Breast epithelium (tissue), 4 donors: ENCODE measurements at regions not wholly inside any gene's neighbourhood (a gene's known extent, or its start where the extent isn't known, plus 50 kb on each side); places are given as distances from the start of the nearest gene placed in this dataset.

ENCODE experiments used
- DNase-seq, 2 donors: peaks; one replicate each; pipeline ENCODE4 v3.0.0-alpha.2; 2019; ENCODE audit warnings: low spot score in 2 of 2
- H3K27ac ChIP-seq, 2 donors: fragments of 200-600 bp; sonication (generic) in 1 of 2; one replicate each; pipeline ENCODE4 v1.5.1; 2016 to 2019; ENCODE audit warnings: mild to moderate bottlenecking in 1 of 2
- H3K27me3 ChIP-seq, 2 donors: fragments of 200-600 bp; sonication (generic) in 1 of 2; one replicate each; pipeline versions ENCODE4 v1.5.1 to v1.6.0; 2017 to 2019; ENCODE audit warnings: control low read depth in 1 of 2, mild to moderate bottlenecking in 1 of 2
- H3K36me3 ChIP-seq: fragments of 200-600 bp; one replicate; pipeline ENCODE4 v1.5.1; 2019
- H3K4me1 ChIP-seq, 2 donors: fragments of 200-600 bp; sonication (generic); one replicate each; pipeline ENCODE4 v1.5.1; 2016 to 2019; ENCODE audit warnings: control low read depth in 1 of 2
- H3K4me3 ChIP-seq, 3 donors: fragments of 200-600 bp; sonication (generic); 1 replicate in 2 of 3; 2 replicates in 1 of 3; pipeline ENCODE4 v1.5.1; 2016 to 2019; ENCODE audit warnings: mild to moderate bottlenecking in 3 of 3, moderate library complexity in 2 of 3
- H3K9me3 ChIP-seq, 2 donors: fragments of 200-600 bp; sonication (generic) in 1 of 2; one replicate each; pipeline ENCODE4 v1.5.1; 2016 to 2019; ENCODE audit warnings: control low read depth in 1 of 2
- POLR2A ChIP-seq: fragments of 450-650 bp; IDR thresholded peaks from one replicate; pipeline ENCODE4 v1.6.1; 2016; ENCODE audit warnings: antibody characterized with exemption, mild to moderate bottlenecking, moderate library complexity
- POLR2AphosphoS5 ChIP-seq, 3 donors: sonication (generic); formaldehyde crosslinking; IDR thresholded peaks; one replicate each; pipeline ENCODE4 v1.6.1; 2017; ENCODE audit warnings: antibody characterized with exemption in 3 of 3
- intact Hi-C: fragments of 100-400 bp; cut with DNase I; formaldehyde crosslinking; loops from one replicate; pipeline ENCODE4 v1.15.1; 2023; ENCODE audit warnings: low total_unique reads
- TF ChIP-seq, protein P1 (sequence below), 3 donors: fragments of 450-650 bp; IDR thresholded peaks; one replicate each; pipeline ENCODE4 v1.5.1; 2016 to 2017; ENCODE audit warnings: antibody characterized with exemption in 3 of 3, mild to moderate bottlenecking in 3 of 3, moderate library complexity in 3 of 3

GRCh38 chr10:57015595-57016318 lies 654.7 kb upstream of the ZWINT start:
- H3K27me3 ChIP-seq: no peaks in the 10 kb centered on the region
- DNase-seq: no peak
- intact Hi-C loops: loop anchor here (5.0 kb wide), 1 partner anchor 1723 kb away; no protein-coding TSS in a partner anchor
- H3K4me1 ChIP-seq: no peaks in the 10 kb centered on the region
- no peaks in the 10 kb centered on the region for H3K9me3 ChIP-seq
- TF ChIP-seq, protein P1, sequence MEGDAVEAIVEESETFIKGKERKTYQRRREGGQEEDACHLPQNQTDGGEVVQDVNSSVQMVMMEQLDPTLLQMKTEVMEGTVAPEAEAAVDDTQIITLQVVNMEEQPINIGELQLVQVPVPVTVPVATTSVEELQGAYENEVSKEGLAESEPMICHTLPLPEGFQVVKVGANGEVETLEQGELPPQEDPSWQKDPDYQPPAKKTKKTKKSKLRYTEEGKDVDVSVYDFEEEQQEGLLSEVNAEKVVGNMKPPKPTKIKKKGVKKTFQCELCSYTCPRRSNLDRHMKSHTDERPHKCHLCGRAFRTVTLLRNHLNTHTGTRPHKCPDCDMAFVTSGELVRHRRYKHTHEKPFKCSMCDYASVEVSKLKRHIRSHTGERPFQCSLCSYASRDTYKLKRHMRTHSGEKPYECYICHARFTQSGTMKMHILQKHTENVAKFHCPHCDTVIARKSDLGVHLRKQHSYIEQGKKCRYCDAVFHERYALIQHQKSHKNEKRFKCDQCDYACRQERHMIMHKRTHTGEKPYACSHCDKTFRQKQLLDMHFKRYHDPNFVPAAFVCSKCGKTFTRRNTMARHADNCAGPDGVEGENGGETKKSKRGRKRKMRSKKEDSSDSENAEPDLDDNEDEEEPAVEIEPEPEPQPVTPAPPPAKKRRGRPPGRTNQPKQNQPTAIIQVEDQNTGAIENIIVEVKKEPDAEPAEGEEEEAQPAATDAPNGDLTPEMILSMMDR (IDR thresholded peaks at IDR 0.05): no peak
- TF ChIP-seq POLR2A (no peak), POLR2AphosphoS5 (IDR thresholded peaks at IDR 0.05) (no peak)
- H3K36me3 ChIP-seq: no peaks in the 10 kb centered on the region
- no peak overlapping the region for H3K4me3 ChIP-seq
- H3K27ac ChIP-seq: no peak overlapping the region

- Histone ChIP-seq H3K9me3 (no peaks in the 10 kb centered on the region), H3K27ac (no peak overlapping the region), H3K27me3 (no peaks in the 10 kb centered on the region), H3K4me3 (no peak overlapping the region), H3K4me1 (no peaks in the 10 kb centered on the region), H3K36me3 (no peaks in the 10 kb centered on the region)
- intact Hi-C loops: loop anchor here (5.0 kb wide), 1 partner anchor 1723 kb away; no protein-coding TSS in a partner anchor
- TF ChIP-seq POLR2AphosphoS5 (IDR thresholded peaks at IDR 0.05): no peak
- TF ChIP-seq, protein P1 (IDR thresholded peaks at IDR 0.05): no peak
- no peak for TF ChIP-seq POLR2A
- no peak for DNase-seq
These were observed 654.1 kb upstream of the ZWINT start for GRCh38 chr10:57015187-57015586.

DNA sequence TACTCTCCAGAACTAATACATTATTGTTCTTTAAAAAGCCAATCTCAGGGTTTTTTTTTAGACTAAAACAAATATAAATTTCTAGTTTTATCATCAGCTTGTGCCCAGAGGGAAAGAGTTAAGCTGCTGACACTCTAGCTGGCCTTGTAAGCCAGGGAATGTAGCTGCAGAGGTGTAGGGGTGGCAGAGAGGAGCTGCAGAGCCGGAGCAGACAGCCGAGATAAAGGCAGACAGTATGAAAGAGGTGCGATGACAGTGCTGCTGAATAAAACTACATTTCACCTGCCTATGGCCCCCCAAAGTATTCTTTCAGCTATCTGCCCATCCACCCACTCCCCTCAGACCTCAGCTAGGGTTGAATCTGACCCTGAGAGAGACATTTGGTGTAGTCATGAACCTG lies 653.7 kb upstream of the ZWINT start:
- Histone ChIP-seq H3K9me3 (no peaks in the 10 kb centered on the region), H3K4me1 (no peaks in the 10 kb centered on the region), H3K27ac (no peak overlapping the region), H3K4me3 (no peak overlapping the region), H3K36me3 (no peaks in the 10 kb centered on the region), H3K27me3 (no peaks in the 10 kb centered on the region)
- intact Hi-C loops: loop anchor here (5.0 kb wide), 1 partner anchor 1722 kb away; no protein-coding TSS in a partner anchor
- TF ChIP-seq, protein P1 (IDR thresholded peaks at IDR 0.05): no peak
- no peak for TF ChIP-seq POLR2AphosphoS5 (IDR thresholded peaks at IDR 0.05)
- TF ChIP-seq POLR2A: no peak
- no peak for DNase-seq

DNA sequence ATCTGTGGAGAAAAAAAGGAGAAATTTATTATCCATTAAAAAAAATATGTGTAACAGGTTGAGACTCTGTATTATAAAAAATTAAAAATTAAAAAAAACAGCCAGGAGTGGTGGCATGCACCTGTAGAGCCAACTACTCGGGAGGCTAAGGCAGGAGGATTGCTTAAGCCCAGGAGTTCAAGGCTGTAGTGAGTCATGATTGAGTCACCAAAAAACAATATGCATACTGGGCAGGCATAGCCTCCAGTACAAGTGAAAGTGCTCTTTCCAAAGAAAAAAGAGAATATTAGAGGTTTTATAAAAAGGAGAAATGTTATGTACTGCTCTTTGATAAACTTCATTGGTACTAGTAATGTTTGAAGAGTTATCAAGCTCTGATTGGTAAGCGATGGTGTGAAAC lies 647.1 kb upstream of the ZWINT start:
- DNase-seq: no peak
- Histone ChIP-seq H3K27me3 (no peaks in the 10 kb centered on the region), H3K4me1 (no peaks in the 10 kb centered on the region), H3K9me3 (no peaks in the 10 kb centered on the region), H3K27ac (no peak overlapping the region), H3K36me3 (no peaks in the 10 kb centered on the region), H3K4me3 (no peak overlapping the region)
- TF ChIP-seq POLR2A (no peak), POLR2AphosphoS5 (IDR thresholded peaks at IDR 0.05) (no peak)
- TF ChIP-seq, protein P1 (IDR thresholded peaks at IDR 0.05): no peak
- intact Hi-C loops: no loop called here

GRCh38 chr10:56991591-56992069 lies 630.6 kb upstream of the ZWINT start:
- intact Hi-C loops: no loop called here
- no peaks in the 10 kb centered on the region for H3K9me3 ChIP-seq
- no peaks in the 10 kb centered on the region for H3K4me1 ChIP-seq
- no peak for DNase-seq
- H3K4me3 ChIP-seq: no peak overlapping the region
- no peak overlapping the region for H3K27ac ChIP-seq
- H3K27me3 ChIP-seq: no peaks in the 10 kb centered on the region
- TF ChIP-seq POLR2A (no peak), POLR2AphosphoS5 (IDR thresholded peaks at IDR 0.05) (no peak)
- TF ChIP-seq, protein P1 (IDR thresholded peaks at IDR 0.05): no peak
- peaks cover 3% of the 10 kb centered on the region for H3K36me3 ChIP-seq
